Fibroblast of skin of right biceps (primary cell): ENCODE measurements at regions not wholly inside any gene's neighbourhood (a gene's known extent, or its start where the extent isn't known, plus 50 kb on each side); places are given as distances from the start of the nearest gene placed in this dataset.
A peak's percentile ranks its signal among the peaks of the same experiment; 100 is the strongest.
"Not testable (repeated sequence)": the region's sequence is repeated elsewhere in the genome, so short reads cannot be mapped to it uniquely, and the experiment has no call there.

Source experiments
- DNase-seq: peaks from one replicate; pipeline ENCODE4 v3.0.0-alpha.2; 2013

DNA sequence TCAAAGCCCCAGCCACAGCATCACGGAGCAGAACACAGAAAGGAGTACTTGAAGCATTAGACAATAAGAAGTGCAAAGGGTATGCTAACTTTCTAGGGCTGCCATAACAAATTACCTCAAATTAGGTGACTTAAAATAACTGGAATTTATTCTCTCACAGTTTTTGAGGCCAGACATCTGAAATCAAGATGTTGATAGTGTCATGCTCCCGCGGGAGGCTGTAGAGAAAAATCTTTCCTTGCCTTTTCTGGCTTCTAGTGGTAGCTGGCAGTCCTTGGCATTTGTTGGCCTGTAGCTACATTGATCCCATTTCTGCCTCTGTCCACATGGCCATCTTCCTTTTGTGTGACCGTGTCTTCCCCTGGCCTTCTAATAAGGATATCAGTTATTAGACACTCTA is 51.9 kb upstream of the SPDL1 start:
- DNase-seq = peak; percentile 17

DNA sequence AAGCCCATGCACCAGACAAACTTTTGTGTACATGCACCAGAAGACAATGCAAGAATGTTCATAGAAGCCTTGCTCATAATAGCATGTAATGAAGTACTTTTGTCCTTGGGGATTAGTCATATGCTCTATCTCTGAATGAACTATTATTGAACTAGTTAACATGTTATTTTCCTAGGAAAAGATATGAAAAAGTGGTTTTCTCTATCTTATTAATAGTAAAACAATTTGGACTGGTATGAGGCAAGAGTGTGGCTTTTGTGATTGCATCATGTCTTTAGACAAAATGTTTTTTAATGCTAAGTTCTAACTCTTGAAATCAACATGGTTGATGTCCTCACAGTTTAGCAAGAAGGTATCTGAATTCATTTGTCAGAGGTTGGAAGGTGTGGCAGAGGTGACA is 55.7 kb upstream of the SPDL1 start:
- DNase-seq = peak; percentile 65

DNA sequence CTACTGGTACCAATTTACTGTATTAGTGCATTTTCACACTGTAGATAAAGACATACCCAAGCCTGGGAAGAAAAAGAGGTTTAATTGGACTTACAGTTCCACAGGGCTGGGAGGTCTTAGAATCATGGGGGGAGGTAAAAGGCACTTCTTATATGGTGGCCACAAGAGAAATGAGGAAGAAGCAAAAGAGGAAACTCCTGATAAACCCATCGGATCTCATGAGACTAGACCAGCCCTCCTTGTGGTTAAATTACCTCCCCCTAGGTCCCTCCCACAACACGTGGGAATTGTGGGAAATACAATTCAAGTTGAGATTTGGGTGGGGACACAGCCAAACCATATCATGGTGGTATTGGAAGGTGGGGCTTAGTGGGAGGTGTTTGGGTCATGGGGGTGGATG is 56.5 kb upstream of the SPDL1 start:
- DNase-seq = no peak

DNA sequence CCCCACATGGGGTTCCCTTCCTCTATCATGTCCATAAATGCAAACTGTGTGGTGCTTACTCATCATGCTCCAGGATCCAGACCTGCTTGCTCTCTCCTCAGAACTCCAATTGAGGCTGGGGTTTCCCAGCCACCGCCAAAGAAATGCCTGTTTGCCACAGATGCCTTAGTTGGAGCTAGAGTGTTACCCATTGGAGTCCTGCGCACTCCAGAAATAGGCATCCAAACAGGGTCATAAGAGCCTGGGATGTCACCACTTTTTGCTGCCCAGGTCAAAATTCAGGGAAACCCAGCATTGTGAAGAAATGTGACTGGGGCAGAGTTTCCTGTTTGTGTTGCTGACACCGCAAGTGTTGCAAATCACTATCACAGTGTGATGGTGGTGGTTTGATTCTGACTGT is 60.7 kb upstream of the SPDL1 start:
- DNase-seq = no peak

DNA sequence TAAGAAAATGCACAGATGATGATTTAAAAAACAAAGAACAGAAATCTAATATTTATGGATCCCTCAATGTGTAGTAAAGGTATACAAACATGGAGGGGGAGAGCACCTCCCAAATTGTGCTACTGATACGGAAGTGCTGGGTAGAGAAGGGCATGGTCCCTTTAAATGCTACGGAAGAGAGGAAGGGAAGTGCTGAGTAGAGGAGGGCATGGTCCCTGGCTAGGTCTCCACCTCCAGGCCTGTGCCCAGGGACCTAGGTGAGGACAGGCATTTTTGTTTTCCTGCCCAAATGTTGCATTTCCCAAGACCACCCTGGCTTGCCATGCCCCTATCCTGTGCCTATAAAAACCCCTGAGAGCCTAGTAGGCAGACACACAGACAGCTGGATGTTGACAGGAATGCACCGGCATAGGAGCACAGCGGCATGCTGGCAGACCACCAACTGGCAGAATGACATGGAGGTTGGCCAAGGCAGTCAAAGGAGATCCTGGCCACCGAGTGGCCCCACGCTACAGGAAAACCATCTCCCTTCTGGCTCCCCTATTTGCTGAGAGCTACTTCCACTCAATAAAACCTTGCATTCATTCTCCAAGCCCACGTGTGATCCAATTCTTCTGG is 62.1 kb upstream of the SPDL1 start:
- DNase-seq = peak; percentile 22

DNA sequence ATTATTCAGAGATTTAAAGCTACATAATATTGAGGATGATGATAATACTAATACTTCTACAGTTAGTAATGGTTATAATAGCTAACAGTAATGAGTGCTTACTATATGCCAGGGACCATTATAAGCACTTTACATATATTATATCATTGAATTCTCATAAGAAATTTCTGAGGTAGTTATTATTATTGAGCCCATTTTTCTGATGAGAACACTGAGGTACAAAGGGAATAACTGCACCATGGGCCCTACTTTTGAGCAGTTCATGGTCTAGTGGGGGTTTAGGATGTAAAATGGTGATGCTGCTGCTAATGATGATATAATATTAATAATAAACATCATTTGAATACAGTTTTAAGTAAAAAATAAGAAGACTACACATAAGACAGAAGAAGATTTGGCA is 64.2 kb upstream of the SPDL1 start:
- no peak for DNase-seq

DNA sequence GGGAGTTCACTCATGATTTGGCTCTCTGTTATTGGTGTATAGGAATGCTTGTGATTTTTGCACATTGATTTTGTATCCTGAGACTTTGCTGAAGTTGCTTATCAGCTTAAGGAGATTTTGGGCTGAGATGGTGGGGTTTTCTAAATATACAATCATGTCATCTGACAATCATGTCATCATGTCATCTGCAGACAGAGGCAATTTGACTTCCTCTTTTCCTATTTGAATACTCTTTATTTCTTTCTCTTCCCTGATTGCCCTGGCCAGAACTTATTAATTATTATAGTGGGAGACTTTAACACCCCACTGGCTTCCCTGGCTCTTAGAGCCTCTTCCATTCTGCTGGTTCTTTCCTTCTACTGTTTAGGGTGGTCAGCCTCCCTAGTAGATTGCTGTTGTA is 64.8 kb upstream of the SPDL1 start:
- not testable (repeated sequence) for DNase-seq

DNA sequence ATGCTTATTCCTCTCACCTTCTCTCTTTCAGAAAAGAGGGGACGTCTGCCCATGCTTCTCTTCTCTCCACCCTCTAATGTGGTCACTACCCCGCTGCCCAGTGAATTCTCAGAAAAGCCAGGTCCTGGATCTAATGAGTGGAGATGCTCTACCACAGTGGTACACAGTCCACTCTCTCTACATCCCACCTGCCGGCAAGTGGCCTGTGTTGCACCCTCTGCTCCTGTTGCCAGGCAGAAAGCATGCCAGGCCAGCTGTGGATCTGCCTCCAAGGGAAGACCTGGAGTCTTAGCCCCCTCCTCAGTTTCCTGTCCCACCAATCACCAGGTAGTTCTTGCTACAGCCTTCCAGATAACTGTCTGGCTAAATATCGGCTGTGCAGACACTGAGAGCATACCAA is 71.2 kb upstream of the SPDL1 start:
- DNase-seq = no peak

DNA sequence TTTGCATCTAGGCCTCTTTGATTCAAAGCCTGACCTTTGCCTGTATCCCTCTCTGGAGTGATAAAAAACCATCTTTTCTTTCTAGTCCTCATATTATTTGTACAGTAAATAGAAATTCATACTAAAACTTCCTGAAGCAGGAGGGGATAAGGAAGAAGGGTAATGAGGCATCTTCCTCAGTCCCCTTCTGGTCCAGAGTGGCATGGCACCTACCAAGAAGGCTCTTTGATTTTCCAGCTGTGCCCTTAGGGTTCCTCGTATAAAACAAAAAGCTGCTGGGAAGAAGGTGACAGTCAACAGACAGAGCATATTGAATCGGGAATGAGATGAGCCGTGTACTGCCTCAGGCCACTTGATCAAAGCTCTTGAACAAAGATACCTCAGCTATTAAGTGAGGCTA is 71.9 kb upstream of the SPDL1 start:
- no peak for DNase-seq

DNA sequence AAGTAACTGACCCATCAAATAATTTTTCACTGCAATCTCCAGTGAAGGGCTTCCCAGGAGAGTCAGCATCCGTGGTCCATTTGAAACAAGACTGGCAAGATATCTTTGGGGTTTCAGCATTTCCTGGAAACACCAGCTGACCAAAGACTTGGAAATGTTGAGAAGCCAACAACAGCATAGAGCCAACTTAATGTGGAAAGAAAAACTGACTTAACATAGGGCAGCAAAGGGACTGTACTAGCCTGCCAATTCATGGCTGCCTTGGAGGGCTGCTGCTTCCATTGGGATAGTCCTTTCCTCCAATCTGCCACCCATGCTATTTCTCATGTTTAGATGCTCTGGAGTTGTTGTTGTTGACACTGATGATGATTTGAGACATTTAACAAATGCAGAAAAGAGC is 76.5 kb upstream of the SPDL1 start:
- no peak for DNase-seq

DNA sequence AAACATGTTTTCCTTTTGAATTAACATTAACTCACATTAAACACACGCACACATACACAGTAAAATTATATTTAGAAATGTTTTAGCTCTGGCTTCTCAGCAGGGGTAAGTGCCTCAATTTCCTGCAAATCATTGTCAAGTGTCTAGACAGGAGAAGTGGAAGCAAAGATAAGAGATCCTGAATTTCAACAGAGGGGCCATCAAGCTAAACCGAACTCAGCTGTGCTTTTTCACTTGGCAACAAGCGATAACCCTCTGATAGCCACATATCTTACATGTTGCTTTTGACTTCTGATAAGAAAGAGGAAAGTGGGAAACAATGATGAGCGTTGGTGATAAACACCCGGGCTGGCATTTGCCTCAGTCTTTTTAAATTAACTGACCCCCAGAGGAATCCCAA is 79.7 kb upstream of the SPDL1 start:
- DNase-seq = no peak

DNA sequence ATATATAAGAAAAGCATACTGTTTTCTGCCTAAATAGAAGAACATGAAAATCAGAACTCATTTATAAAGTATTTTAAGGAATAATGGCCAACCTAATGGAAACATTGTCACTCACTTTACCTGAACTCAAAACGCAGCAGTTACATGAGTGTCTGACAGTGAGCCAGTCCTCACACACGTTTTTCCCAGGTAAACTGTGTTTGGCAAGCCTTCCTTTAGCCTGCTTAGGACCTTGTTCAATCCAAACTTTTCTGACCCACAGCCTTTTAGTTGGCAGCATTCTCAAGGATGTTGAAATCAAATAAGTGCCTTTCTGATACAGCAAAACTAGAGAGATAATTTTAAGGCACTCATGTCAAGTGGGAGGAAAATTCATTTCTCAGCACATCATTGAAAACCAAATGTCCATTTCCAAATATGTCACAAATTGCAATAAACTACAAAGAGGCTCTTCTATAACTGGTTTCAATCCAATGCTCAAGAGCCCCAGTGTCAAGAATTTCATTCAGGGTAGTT is 83.5 kb upstream of the SPDL1 start:
- DNase-seq = no peak

DNA sequence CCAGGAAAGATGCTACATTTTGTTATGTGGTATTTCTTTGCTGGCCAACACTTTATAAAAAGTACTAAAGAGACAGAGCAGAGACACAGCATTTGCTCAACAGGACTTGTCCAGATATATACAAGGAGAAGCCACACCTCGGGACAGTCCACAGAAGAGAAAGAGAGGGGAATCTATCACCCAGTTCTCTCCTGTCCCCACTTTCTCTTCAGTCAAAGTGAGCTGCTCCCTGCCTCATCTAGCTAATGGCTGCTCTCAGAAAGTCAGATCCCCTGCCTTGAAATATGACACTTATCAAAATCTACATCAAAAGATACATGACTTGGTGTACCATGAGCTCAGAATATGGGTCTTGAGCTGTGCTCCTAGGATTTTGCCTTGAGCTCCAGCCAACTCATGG is 86.7 kb upstream of the SPDL1 start:
- no peak for DNase-seq

DNA sequence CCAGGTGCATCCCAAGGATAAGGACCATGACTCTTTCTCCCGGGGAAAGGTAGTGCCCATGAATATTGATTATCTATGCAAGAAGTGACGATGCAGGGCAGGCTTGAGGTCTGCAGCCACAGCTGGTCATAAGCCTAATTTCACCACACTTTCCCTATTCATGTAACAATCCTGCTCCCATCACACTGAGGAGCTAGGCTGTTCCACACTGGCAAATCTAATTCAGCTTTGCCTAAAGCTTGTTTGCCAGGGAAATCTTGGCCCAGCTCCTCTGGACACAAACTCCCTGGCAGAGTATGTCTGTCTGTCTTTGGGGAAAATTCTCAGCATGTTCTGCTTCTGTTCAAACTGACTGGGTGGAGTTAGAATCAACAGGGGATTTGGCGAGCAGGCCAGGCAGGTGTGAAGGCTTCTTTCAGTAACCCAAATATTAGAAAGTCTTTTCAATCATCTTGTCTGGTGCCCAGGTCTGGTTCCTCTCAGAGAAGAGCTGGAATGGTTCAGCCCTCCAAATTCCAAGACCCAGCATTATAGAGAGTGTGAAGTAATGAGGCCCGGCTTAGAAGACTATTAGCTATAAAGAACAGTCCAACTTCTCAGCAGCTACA is 88.5 kb upstream of the SPDL1 start:
- DNase-seq = no peak

DNA sequence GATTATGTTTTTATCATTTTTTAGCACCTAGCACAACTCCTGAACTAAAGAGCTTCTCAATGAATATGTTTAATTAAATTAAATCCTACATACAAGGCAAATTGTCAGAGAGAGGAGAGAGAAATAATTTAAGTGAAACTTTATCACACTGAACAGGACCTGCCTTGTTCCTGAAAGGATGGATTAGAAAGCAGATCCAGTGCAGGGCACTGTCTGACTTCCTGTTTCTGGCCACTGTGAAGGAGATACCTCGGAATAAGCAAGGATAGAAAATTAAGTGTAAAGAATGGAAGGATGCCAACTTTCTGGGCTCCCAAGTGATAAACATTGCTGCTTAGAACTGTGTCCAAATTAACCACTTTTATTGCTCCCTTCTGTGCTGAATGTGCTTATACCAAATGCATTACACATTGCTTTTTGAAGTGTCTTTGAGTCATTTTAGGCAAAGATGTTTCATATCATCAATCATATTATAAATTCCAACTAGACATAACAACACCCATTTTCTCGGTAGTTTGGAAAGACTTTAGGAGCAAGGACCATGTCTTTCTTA is 89.1 kb upstream of the SPDL1 start:
- DNase-seq = peak; percentile 17

DNA sequence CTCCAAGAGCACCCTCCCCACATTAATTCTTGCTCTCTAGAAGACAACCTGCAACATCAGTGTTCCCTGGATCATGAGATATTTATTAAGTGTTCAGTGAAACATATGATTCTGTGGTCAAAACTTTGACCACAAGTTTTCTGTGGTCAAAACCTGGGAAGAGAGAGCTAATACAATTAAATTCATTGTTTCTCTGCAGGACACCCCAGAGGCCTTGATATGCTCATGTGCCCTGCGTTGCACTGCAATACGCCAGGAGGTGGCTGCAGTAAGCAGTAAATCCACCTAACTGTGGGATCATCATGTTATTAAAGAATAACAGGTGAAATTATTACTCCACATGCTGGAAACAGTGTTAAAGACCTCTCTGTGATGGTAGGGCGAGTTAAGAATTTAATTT is 109.3 kb upstream of the SPDL1 start:
- DNase-seq = no peak

DNA sequence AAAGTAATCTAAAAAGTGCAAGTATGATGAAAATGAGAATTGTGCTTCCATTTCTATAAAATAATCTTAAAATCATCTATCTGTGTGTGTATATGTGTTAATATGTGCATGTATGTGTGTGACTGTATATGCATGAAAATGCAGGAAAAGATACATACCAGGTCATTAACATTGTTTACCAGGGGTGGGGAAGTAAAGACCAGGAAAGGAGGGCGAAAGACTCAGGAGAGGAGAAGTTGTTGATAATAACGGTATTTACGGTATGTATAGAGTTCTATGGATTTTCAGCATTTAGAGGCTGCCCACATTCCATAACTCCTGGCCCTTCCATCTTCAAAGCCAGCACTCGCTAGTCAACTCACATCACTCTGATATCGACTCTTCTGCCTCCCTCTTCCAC is 111.0 kb upstream of the SPDL1 start:
- no peak for DNase-seq

DNA sequence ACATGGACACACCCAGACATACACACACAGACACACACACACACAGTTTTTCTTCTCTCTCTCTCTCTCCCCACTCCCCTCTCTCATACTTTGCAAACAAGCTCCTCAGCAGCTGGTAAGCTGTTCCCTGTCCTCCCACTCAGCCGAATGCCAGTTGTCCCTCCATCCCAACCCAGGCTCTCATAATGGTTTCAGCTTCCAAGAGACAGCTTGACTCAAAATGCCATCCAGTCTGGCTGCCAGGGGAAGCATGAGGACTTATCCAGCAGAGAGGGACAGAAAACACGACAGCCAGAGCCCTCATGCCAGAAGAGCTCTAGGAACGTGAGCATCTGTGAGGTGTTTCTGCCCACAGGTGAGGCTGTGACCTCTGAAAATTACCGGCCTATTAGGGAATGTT is 112.6 kb upstream of the SPDL1 start:
- DNase-seq = no peak

DNA sequence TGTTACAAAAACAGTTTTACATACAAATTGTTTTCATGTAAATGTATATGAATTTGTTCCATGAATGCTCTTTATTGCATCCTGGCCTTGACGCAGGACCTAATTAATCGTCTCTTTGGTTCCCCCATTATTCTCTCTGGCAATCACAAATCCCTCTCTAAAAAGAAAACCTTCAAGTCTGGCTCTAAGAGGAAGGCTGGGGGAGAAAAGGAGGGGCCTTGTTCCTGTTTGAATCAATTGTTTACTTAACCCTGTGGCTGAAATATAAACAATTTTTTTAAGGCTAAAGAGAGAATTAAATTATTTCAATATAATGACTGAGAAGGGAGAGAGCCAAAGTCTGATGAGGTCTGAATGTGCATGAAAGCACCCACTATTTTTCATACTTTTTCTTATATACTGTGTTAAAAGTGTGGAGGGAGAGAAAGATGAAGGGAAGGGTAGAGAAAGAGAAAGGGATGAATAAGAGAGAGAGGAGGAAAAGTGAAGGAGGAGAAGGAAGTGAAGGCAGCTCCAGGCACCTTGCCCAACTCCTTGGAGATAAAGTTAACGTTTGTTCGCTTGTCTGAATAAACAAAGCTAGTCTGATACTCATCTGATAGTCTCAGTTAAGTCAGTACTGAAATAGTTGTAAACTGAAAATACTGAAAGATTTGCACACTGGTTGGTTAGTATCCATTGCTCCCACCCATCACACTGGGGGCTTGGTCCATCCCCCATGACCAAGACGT is 116.4 kb upstream of the SPDL1 start:
- no peak for DNase-seq

DNA sequence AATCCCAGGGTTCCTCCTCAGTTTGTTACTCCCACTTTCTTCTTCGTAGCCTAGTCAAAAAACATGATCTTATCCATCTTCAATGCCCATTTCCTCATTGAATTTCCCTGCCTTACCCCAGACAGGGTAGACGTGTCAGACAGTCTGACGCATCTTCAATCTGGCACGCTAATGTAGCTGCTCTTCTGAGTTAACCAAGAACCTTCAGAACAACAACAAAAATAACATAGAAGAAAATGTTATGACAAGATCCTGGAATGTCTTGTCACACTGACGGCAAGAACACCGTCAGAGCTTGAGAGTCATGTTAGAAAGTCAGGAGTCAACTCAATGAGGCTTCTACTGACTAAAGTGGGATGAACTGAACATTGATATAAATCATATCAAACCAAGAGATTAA is 122.7 kb upstream of the SPDL1 start:
- DNase-seq = no peak

DNA sequence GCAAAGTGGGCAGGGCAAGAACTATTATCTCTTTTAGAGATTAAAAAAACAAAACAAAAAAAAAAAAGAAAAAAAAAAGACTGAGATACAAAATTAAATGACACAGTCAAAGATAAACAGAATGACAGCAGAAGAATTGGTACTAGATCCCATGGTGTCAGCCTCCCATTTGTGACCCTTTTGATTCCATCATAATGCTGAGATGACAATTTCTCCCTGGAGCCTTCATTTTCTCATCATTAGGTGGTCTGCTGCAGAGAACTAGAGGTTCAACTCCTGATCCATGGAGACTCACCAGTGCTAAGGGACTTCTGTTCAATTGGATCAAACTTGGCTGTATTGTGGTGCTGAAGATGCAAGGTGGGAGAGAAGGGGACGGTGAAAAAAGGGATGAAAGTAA is 123.5 kb upstream of the SPDL1 start:
- no peak for DNase-seq

DNA sequence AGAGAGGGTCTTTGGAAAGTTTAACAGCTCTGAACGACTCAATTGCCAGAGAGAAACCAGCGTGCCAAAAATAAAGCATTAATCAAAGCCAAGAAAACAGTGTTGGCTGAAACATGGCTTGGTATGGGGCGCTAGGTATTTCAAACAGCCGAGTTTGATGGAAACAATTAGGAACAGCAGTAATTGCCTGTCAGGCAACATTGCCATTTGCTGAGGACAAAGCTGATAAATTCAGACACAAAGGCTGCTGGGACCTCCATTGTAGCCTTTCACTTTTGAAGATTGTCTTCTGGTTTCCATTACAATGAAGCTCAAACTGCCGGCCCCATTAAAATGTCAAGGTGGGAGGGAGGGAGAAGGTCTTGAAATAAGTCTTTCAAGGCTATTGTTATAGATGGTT is 125.4 kb upstream of the SPDL1 start:
- no peak for DNase-seq

DNA sequence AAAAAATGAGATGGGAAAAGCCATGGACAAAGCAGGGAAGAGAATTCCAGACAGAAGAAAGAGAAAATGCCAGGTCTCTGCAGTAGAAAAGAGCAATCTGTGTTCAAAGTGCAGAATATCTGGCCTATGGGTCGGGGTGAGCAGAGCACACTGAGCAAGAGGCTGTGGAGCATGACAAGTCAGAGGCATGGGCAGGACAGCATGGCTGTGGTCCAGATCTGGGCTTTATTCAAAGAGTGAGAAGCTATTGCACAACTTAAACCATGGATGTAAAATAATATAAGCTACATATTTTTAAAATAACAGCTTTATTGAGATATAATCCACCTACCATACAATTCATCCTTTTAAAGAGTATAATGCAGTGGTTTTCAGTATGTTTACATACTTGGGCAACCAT is 133.1 kb upstream of the SPDL1 start:
- DNase-seq = peak; percentile 12

DNA sequence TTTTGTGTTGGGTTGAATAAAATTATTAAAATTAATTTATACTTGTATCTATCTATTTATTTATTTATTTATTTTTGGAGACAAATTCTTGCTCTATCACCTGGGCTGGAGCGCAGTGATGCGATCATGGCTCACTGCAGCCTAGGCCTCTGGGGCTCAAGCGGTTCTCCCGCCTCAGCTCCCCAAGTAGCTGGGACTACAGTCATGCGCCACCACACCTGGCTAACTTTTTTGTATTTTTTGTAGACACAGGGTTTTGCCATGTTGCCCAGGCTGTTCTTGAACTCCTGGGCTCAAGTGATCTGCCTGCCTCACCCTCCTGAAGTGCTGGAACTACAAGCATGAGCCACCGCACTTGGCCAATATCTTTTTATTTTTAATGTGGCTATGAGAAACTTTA is 134.7 kb upstream of the SPDL1 start:
- DNase-seq = no peak
